ENCODE measurements at regions not wholly inside any gene's neighbourhood (a gene's known extent, or its start where the extent isn't known, plus 50 kb on each side); places are given as distances from the start of the nearest gene placed in this dataset.

- TF ChIP-seq, protein P1, sequence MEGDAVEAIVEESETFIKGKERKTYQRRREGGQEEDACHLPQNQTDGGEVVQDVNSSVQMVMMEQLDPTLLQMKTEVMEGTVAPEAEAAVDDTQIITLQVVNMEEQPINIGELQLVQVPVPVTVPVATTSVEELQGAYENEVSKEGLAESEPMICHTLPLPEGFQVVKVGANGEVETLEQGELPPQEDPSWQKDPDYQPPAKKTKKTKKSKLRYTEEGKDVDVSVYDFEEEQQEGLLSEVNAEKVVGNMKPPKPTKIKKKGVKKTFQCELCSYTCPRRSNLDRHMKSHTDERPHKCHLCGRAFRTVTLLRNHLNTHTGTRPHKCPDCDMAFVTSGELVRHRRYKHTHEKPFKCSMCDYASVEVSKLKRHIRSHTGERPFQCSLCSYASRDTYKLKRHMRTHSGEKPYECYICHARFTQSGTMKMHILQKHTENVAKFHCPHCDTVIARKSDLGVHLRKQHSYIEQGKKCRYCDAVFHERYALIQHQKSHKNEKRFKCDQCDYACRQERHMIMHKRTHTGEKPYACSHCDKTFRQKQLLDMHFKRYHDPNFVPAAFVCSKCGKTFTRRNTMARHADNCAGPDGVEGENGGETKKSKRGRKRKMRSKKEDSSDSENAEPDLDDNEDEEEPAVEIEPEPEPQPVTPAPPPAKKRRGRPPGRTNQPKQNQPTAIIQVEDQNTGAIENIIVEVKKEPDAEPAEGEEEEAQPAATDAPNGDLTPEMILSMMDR (IDR thresholded peaks at IDR 0.05; ENCODE audit: low read depth, low read length), result no peak
- DNase-seq (ENCODE audit: low read depth in 2 of 2), result no peak
- H3K4me3 ChIP-seq (replicated peaks in 1 of 2; ENCODE audit: low read depth in 2 of 2, low read length in 2 of 2), result no peak overlapping the region
Measured at GRCh38 chr5:118603278-118603677, 385.1 kb downstream of the DTWD2 start.

DNA sequence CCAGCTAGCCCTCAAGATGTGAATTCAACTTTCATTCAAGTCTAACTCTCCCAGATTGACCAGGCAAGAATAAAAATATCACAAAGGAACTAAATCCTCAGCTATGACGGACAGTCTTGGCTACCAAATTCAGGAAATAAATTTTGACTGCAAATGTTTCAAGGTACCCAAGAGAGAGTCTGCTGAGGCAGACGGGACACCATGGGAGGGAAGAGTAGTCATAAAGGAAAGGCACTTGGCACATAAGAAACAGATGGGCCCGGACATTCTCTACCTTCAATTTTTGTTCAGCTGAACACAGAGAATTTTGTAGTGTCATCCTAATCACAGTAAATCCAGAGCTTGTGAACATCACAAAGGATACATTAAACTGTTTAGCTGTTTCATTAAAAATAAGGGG, 390.0 kb downstream of the DTWD2 start:
- H3K4me3 ChIP-seq (replicated peaks in 1 of 2; ENCODE audit: low read depth in 2 of 2, low read length in 2 of 2), result no peak overlapping the region
- no peak for DNase-seq (ENCODE audit: low read depth in 2 of 2)
- TF ChIP-seq, protein P1 (IDR thresholded peaks at IDR 0.05; ENCODE audit: low read depth, low read length), result no peak

- no peak overlapping the region for H3K4me3 ChIP-seq (replicated peaks in 1 of 2; ENCODE audit: low read depth in 2 of 2, low read length in 2 of 2)
- TF ChIP-seq, protein P1 (IDR thresholded peaks at IDR 0.05; ENCODE audit: low read depth, low read length), result no peak
- DNase-seq (ENCODE audit: low read depth in 2 of 2), result no peak
Measured at GRCh38 chr5:118597543-118597942, 390.8 kb downstream of the DTWD2 start.

GRCh38 chr5:118596255-118596654, 392.1 kb downstream of the DTWD2 start:
- no peak overlapping the region for H3K4me3 ChIP-seq (replicated peaks in 1 of 2; ENCODE audit: low read depth in 2 of 2, low read length in 2 of 2)
- TF ChIP-seq, protein P1 (IDR thresholded peaks at IDR 0.05; ENCODE audit: low read depth, low read length), result no peak
- DNase-seq (ENCODE audit: low read depth in 2 of 2), result no peak

DNA sequence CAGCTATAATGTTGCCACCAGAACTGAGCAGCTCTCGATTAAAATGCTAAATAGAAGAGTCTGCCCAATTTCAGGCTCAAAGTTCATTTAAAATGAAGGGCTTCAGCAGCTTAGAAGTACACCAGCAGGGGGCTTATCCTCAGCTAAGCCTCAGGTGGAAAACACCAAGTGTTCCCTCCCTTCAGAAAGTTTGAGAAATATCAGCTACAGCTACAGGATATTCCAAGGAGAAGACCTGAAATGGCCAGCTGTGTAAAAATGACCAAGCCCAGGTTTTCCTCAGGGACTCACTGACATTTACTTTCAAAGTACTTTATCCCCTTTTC, 395.4 kb downstream of the DTWD2 start:
- TF ChIP-seq, protein P1 (IDR thresholded peaks at IDR 0.05; ENCODE audit: low read depth, low read length), result no peak
- no peak overlapping the region for H3K4me3 ChIP-seq (replicated peaks in 1 of 2; ENCODE audit: low read depth in 2 of 2, low read length in 2 of 2)
- DNase-seq (ENCODE audit: low read depth in 2 of 2), result no peak

DNA sequence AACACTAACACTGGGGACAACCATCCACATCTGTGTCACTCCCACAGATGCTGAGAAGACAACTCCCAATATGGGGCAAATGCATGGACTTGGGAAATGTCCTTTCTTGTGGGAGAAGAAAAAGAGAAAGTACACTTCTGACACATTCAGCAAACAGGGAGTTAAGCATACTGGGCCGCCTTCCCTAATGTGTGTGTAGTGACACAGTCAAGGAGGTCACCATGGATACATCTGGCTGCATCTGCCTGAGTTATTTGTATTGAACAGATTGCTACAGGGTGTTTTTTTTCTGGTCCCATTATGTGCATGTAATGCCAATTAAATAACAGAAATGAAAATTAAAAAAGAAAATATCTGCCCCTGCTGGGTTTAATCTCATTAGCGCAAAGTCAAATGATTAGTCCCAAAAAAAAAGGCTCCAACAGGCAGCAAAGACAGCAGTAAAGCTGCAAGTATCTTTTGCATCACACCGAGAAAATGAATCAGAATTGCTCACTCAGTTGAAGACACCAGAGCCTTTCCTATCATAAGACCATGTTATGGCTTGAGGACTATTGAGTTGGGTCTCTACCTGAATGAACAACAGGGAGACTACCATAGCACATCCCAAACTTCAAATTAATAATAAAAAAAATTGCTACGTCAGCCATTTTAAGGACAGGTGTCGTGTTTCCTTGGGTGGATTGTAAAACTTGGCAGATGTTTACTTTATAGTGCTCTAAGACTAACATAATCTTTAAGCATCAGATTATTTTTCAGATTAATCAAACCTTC, 395.9 kb downstream of the DTWD2 start:
- TF ChIP-seq, protein P1 (IDR thresholded peaks at IDR 0.05; ENCODE audit: low read depth, low read length), result no peak

GRCh38 chr5:118590806-118591205, 397.5 kb downstream of the DTWD2 start:
- TF ChIP-seq, protein P1 (IDR thresholded peaks at IDR 0.05; ENCODE audit: low read depth, low read length), result no peak
- H3K4me3 ChIP-seq (replicated peaks in 1 of 2; ENCODE audit: low read depth in 2 of 2, low read length in 2 of 2), result no peak overlapping the region
- no peak for DNase-seq (ENCODE audit: low read depth in 2 of 2)

More for the DNA sequence above, 395.9 kb downstream of the DTWD2 start:
- no peak overlapping the region for H3K4me3 ChIP-seq (replicated peaks in 1 of 2; ENCODE audit: low read depth in 2 of 2, low read length in 2 of 2)
- DNase-seq (ENCODE audit: low read depth in 2 of 2), result no peak
